NCI-H69 (cell line): ENCODE measurements at regions not wholly inside any gene's neighbourhood (a gene's known extent, or its start where the extent isn't known, plus 50 kb on each side); places are given as distances from the start of the nearest gene placed in this dataset.

ENCODE experiments used
- DNase-seq: peaks from one replicate; lab custom pipeline; 2025; lab: John Stamatoyannopoulos, UW

- no peak for DNase-seq
These were observed 2211.9 kb upstream of the TENM3 start for GRCh38 chr4:180031330-180031729.

GRCh38 chr4:180041576-180041975 is 2201.6 kb upstream of the TENM3 start:
- peak; percentile 46 for DNase-seq

- DNase-seq = peak; percentile 74
These were observed 2190.6 kb upstream of the TENM3 start for GRCh38 chr4:180052629-180053028.

- DNase-seq = peak; percentile 23
These were observed 2188.9 kb upstream of the TENM3 start for GRCh38 chr4:180054291-180054690.

- DNase-seq = peak; percentile 78
These were observed 2185.9 kb upstream of the TENM3 start for GRCh38 chr4:180057299-180057721.

- peak; percentile 71 for DNase-seq
These were observed 2185.1 kb upstream of the TENM3 start for GRCh38 chr4:180057891-180058671.

GRCh38 chr4:180058691-180059215 is 2184.4 kb upstream of the TENM3 start:
- DNase-seq = peak; percentile 92

- peak; percentile 79 for DNase-seq
These were observed 2183.9 kb upstream of the TENM3 start for GRCh38 chr4:180059216-180059881.

GRCh38 chr4:180060159-180060889 is 2182.9 kb upstream of the TENM3 start:
- peak; percentile 81 for DNase-seq

- peak; percentile 42 for DNase-seq
These were observed 2162.1 kb upstream of the TENM3 start for GRCh38 chr4:180081072-180081471.

GRCh38 chr4:180084561-180084960 is 2158.6 kb upstream of the TENM3 start:
- peak; percentile 60 for DNase-seq

GRCh38 chr4:180086480-180087190 is 2156.6 kb upstream of the TENM3 start:
- peak; percentile 59 for DNase-seq

- no peak for DNase-seq
These were observed 2144.6 kb upstream of the TENM3 start for GRCh38 chr4:180098586-180098985.

- no peak for DNase-seq
These were observed 2143.2 kb upstream of the TENM3 start for GRCh38 chr4:180099957-180100356.

- no peak for DNase-seq
These were observed 2142.5 kb upstream of the TENM3 start for GRCh38 chr4:180100433-180101344.

GRCh38 chr4:180101348-180102083 is 2141.7 kb upstream of the TENM3 start:
- DNase-seq = no peak

GRCh38 chr4:180103794-180104193 is 2139.4 kb upstream of the TENM3 start:
- DNase-seq = no peak

- no peak for DNase-seq
These were observed 2137.8 kb upstream of the TENM3 start for GRCh38 chr4:180105362-180105761.

- DNase-seq = no peak
These were observed 2137.1 kb upstream of the TENM3 start for GRCh38 chr4:180106122-180106521.

- peak; percentile 13 for DNase-seq
These were observed 2136.2 kb upstream of the TENM3 start for GRCh38 chr4:180106997-180107396.
